Stimulated activated CD4-positive, alpha-beta T cell treated with anti-CD3 and anti-CD28 coated beads, TNF-alpha, amount 100 ng/mL, for 24 hours (primary cell): ENCODE measurements at regions not wholly inside any gene's neighbourhood (a gene's known extent, or its start where the extent isn't known, plus 50 kb on each side); places are given as distances from the start of the nearest gene placed in this dataset.

Source experiments
- DNase-seq, 3 experiments: peaks; one replicate each; pipeline ENCODE4 v3.0.0-alpha.2; 2020; ENCODE audit warnings: low read depth in 3 of 3

GRCh38 chr5:117945258-117945657, 1043.1 kb downstream of the DTWD2 start:
- no peak for DNase-seq

DNA sequence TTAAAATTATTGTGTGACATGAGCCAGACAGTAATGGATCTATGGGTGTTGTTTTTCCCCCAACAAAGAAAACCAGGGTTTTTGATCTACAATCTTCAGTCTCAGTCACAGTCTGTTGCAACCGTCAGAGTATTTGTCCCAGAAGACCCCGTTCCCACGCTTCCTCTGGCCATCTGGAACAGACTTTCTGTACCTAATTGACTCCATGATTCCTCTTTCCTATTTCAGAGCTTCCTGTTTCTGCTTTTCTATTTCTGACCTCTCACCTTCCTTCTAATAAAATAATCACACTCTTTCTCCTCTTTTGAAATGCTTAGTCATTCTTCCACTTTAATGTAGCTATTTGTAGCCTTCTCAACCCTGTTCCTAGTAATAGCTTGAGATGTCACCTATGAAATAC, 1044.8 kb downstream of the DTWD2 start:
- no peak for DNase-seq

- no peak for DNase-seq
Observed at GRCh38 chr5:117942861-117943519, 1045.4 kb downstream of the DTWD2 start.

- DNase-seq, result no peak
Observed at GRCh38 chr5:117893211-117893610, 1095.1 kb downstream of the DTWD2 start.

- no peak for DNase-seq
Observed at GRCh38 chr5:117892360-117892759, 1096.0 kb downstream of the DTWD2 start.

DNA sequence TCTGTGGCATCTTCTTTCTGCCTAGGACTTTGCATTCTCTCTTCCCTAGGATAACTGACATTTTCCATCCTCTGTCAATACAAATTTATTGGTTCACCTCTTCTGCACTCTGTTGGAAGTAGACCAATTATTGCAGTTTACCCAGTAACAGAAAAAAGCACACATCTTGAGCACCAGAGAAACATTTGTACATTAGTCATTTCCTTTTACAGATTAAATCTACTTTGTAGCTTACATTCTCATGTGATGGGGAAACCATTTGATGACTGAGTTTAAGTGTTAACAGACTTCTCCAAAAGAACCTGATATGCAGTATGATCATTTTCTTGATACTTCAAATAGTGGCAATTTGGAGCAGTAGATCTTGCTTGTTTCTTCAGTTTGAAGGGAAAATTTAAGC, 1098.8 kb downstream of the DTWD2 start:
- no peak for DNase-seq

GRCh38 chr5:117888688-117889087, 1099.7 kb downstream of the DTWD2 start:
- no peak for DNase-seq

DNA sequence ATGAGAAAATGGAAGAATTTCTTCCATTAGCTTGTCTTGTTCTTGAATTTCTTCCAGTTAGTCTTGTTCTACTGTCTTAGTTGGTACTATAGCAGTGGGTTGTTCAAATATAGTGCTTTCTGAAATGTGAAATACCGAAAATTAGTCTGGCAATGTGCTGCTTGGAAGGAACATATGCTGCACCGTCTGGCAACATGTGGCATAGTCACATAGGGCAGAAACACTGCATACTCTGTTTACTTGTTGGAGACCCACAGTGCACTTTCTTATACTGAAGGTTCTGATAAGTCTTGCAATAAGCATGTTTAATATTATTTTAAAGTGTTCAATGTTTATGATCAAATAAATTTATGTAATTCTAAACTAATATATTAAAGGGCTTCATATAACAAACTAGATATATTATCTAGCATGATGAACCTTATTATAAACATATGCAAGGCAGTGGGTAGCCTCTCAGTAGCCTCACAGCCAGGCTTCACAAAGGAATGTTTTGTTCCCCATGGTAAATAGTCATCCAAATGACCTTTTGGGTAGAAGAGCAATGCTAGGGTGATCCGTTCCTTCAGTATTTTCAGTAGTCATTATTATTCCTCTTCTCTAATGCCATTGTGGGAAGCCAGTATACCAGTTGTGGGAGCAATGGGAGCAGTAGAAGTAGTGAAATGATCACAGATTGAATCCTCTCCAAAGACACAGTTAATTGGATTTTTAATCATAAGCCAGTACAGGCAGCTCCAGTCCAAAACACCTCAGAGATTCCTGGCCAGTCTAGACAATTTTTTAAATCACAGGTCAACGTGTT, 1106.7 kb downstream of the DTWD2 start:
- no peak for DNase-seq

DNA sequence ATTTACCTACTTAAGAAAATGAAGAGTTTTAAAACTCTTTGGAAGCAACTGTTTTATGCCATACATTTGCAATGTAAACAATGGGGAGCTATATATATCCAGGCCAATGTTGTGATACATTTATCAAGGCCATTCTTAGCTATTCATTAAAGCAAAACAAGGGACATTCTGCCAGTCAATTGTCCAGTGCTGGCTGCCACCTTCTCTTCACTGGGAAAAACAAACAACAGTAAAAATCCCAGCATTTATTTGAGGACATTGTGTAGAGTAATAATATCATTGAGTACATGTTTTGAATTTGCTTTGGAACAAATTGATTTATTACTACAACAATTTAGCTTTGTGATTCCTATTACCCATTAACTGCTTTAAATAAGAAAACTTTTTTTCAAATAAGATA, 1107.4 kb downstream of the DTWD2 start:
- no peak for DNase-seq

- DNase-seq, result no peak
Observed at GRCh38 chr5:117877731-117878130, 1110.6 kb downstream of the DTWD2 start.

- no peak for DNase-seq
Observed at GRCh38 chr5:117872798-117873368, 1115.5 kb downstream of the DTWD2 start.

- no peak for DNase-seq
Observed at GRCh38 chr5:117869596-117869995, 1118.8 kb downstream of the DTWD2 start.

- DNase-seq, result no peak
Observed at GRCh38 chr5:117863586-117864296, 1124.6 kb downstream of the DTWD2 start.

DNA sequence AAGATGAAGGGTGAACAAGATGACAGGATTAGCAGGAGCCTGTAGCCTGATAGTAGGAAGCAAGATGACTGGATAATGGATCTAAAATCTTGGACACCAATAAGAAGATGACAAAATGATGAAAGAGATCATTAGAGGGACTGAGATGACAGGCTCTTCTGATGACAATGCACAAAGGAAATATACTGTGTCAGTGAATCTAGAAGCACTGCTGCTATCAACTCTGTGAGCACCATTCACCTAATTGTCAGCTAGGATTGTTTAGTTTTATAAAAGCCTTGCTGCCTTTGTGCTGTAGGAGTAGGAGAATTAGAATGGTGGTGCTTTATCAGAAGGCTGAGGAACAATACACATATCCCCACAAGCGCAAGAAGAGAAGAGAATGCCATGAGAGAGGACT, 1127.8 kb downstream of the DTWD2 start:
- DNase-seq, result no peak

GRCh38 chr5:117859176-117859575, 1129.2 kb downstream of the DTWD2 start:
- DNase-seq, result no peak

GRCh38 chr5:117856713-117857112, 1131.6 kb downstream of the DTWD2 start:
- no peak for DNase-seq

DNA sequence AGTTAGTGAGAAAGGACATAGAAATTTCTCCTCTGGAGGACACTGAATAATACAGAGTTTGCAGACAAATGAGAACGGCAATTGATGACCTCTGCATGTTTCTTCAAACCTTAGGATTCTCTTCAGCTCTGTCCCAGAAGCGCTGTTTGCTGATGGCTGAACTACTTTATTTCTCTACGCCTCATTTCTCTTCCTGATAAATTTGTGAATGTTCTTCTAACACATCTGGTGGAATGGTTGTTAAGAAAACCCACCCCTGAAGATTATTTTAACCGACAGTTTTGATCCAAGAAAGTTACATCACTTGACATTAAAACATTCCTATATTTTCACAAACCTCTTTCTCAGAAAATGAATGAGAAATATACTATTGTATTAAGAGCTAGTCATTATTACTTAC, 1150.6 kb downstream of the DTWD2 start:
- DNase-seq, result no peak

- DNase-seq, result no peak
Observed at GRCh38 chr5:117833691-117834090, 1154.7 kb downstream of the DTWD2 start.

GRCh38 chr5:117829646-117830045, 1158.7 kb downstream of the DTWD2 start:
- no peak for DNase-seq

- DNase-seq, result no peak
Observed at GRCh38 chr5:117813850-117814249, 1174.5 kb downstream of the DTWD2 start.

DNA sequence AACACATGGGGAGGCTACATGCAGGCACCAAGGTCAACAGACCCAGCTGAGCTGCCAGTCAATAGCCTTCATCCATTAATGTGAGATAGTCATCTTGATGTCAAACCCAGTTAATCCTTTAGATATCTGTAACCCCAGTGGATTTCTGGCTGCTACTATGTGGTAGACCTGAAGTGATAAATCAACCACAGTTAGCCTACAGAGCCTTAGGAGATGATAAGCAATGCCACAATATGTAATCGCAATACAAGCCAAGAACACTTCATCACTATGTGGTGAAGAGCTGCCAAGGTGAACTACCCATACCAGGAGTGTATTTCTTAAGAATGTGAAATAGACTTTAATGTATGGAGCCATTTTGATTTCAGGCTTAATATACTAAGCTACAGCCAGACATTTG, 1175.5 kb downstream of the DTWD2 start:
- no peak for DNase-seq

DNA sequence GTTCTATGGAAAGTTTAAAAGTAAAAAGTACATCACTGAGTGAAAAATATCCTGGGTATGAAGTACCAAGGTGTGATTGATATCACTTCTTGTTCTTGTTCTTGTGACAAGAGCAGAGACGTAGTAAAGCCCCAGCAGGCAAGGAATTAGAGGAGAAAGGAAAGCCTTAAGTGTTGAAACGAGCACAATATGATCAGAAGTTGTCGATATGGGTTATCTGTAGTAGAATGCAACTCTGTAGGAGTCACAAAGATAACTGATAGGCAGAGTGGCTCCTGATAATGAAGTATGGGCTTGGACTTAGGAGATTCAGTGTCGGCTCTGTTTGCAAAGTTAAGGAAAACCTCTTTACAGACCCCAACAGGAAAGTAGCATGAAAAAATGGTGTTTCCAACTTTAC, 1179.1 kb downstream of the DTWD2 start:
- DNase-seq, result no peak
